Stimulated activated CD4-positive, alpha-beta T cell treated with anti-CD3 and anti-CD28 coated beads, TNF-alpha, amount 100 ng/mL, for 24 hours (primary cell): ENCODE measurements at regions not wholly inside any gene's neighbourhood (a gene's known extent, or its start where the extent isn't known, plus 50 kb on each side); places are given as distances from the start of the nearest gene placed in this dataset.

Experiments used
- DNase-seq, 3 experiments: peaks; one replicate each; pipeline ENCODE4 v3.0.0-alpha.2; 2020; ENCODE audit warnings: low read depth in 3 of 3

GRCh38 chr16:86909359-86910160 is 331.2 kb downstream of the FOXL1 start:
- no peak for DNase-seq

- DNase-seq: no peak
Observed at GRCh38 chr16:86910161-86910769, 331.9 kb downstream of the FOXL1 start.

GRCh38 chr16:86911437-86911958 is 333.1 kb downstream of the FOXL1 start:
- DNase-seq: no peak

- no peak for DNase-seq
Observed at GRCh38 chr16:86913886-86914285, 335.5 kb downstream of the FOXL1 start.

- no peak for DNase-seq
Observed at GRCh38 chr16:86914876-86915717, 336.7 kb downstream of the FOXL1 start.

GRCh38 chr16:86917471-86918365 is 339.4 kb downstream of the FOXL1 start:
- DNase-seq: no peak

GRCh38 chr16:86918637-86919036 is 340.3 kb downstream of the FOXL1 start:
- no peak for DNase-seq

GRCh38 chr16:86919078-86919477 is 340.7 kb downstream of the FOXL1 start:
- no peak for DNase-seq

GRCh38 chr16:86919578-86920305 is 341.4 kb downstream of the FOXL1 start:
- DNase-seq: no peak

- no peak for DNase-seq
Observed at GRCh38 chr16:86921289-86921688, 342.9 kb downstream of the FOXL1 start.

GRCh38 chr16:86922311-86922710 is 344.0 kb downstream of the FOXL1 start:
- no peak for DNase-seq

- no peak for DNase-seq
Observed at GRCh38 chr16:86923656-86924055, 345.3 kb downstream of the FOXL1 start.

GRCh38 chr16:86924537-86924936 is 346.2 kb downstream of the FOXL1 start:
- DNase-seq: no peak

GRCh38 chr16:86925067-86925791 is 346.9 kb downstream of the FOXL1 start:
- DNase-seq: no peak

- DNase-seq: no peak
Observed at GRCh38 chr16:86926181-86927094, 348.1 kb downstream of the FOXL1 start.

GRCh38 chr16:86927699-86928098 is 349.4 kb downstream of the FOXL1 start:
- DNase-seq: no peak

- no peak for DNase-seq
Observed at GRCh38 chr16:86928523-86929011, 350.2 kb downstream of the FOXL1 start.

- DNase-seq: no peak
Observed at GRCh38 chr16:86929057-86929871, 350.9 kb downstream of the FOXL1 start.
